ENCODE measurements at regions not wholly inside any gene's neighbourhood (a gene's known extent, or its start where the extent isn't known, plus 50 kb on each side); places are given as distances from the start of the nearest gene placed in this dataset.

- DNase-seq (ENCODE audit: low read depth, low spot score) = no peak
- H3K27ac ChIP-seq = no peak overlapping the region
These were observed 133.1 kb downstream of the CTTN start for GRCh38 chr11:70531281-70532065.

DNA sequence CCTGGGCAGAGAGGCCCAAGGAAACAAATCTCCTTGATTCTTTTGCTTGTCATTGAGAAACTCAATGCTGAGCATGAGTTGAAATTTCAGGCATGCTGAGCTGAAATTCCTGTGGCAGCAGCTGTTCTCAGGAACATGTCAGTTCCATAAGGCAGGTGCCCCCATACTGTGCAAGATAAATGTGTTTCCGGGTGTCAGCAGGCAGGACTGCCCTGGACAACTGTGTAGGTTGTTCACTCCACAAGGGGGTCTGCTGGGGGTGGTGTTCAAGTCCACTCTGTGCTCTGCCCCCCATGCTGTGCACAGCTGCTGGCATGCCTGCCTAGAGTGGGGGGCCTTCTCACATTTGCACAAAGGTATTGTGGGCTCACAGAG is 133.7 kb downstream of the CTTN start:
- no peak for DNase-seq (ENCODE audit: low read depth, low spot score)
- no peak overlapping the region for H3K27ac ChIP-seq

- H3K27ac ChIP-seq = no peak overlapping the region
- DNase-seq (ENCODE audit: low read depth, low spot score) = no peak
These were observed 134.4 kb downstream of the CTTN start for GRCh38 chr11:70532731-70533130.

DNA sequence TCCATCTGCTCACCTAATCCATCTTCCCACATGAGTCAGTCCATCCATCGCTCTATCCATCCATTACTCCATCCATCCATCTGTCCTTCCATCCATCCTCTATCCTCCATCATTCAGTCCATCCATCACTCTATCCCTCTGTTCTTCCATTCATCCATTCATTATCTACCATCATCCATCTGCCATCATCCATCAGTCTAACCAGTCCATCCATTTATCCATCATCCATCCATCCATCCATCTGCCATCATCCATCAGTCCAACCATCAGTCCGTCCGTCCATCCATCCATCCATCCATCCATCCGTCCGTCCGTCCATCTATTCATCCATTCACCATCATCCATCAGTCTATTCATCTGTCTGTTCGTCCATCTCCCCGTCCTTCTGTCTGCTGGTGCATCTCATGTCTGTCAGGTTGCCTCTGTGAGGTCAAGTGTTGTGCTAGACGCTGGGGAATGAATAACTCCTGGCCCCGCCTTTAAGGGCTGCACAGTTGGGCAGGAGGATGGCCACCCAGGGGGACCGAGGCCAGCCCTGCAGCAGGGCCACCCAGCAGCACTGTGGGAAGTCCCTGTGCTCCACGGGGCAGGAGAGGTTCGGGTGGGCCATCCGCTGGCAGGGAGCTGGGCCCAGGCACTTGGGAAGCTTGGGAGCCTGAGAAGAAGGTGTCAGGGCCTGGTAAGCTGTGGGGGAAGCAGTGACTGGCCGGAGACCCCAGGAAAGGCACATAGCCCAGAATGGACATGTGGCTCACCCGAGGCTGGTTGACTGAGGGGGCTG is 137.1 kb downstream of the CTTN start:
- no peak overlapping the region for H3K27ac ChIP-seq
- no peak for DNase-seq (ENCODE audit: low read depth, low spot score)

- H3K27ac ChIP-seq = no peak overlapping the region
- no peak for DNase-seq (ENCODE audit: low read depth, low spot score)
These were observed 137.9 kb downstream of the CTTN start for GRCh38 chr11:70536051-70536877.

GRCh38 chr11:70537576-70538571 is 139.5 kb downstream of the CTTN start:
- DNase-seq (ENCODE audit: low read depth, low spot score) = no peak
- no peak overlapping the region for H3K27ac ChIP-seq

- H3K27ac ChIP-seq = no peak overlapping the region
- DNase-seq (ENCODE audit: low read depth, low spot score) = no peak
These were observed 140.5 kb downstream of the CTTN start for GRCh38 chr11:70538641-70539359.

DNA sequence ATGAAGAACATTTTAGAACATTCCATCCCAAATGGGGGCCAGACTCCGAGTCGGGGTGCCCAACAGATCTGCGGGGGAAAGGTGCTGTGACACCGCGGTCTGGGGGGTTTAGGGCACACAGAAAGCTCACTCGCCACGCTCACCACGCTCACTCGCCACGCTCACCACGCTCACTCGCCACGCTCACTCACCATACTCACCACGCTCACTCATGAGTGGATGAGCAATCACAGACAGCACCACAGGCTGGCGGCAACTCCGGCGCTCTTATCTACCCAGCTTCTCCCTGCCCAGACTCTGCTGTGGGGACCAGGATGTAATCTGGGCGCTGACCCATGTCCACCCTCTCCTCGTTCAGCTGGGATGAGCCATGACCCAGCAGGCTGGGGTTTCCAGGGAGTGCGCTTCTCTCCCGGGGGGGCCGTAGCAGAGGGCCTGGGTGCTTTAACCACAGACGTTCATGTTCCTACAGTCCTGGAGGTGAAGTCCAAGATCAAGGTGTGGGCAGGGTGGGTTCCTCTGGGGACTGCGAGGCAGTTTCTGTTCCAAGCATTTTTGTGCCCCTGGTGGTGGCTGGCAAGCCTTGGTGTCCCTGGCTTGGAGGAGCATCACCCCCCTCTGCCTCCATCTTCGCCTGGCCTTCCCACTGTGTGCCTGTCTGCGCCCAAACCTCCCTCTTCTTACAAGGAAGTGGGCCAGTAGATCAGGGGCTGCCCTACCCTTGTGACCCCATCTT is 141.2 kb downstream of the CTTN start:
- no peak for DNase-seq (ENCODE audit: low read depth, low spot score)
- no peak overlapping the region for H3K27ac ChIP-seq

DNA sequence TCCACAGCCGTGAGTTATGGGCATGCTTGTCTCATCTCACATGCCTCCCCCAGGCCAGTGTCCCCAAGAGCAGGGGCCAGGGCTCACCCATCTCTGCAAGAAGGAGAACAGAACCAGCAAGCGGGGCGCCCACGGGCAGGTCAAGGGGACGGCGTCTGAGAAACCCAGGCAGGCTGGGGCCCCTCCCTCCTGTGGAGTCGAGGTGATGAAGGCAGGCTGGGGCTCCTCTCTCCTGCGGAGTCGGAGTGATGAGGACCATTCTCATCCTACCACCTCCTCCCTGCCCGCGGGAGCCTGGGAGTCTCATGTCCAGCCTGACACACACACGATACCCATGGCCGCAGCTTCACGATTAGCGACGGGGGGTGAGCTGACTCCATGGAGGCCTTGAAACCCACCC is 141.9 kb downstream of the CTTN start:
- DNase-seq (ENCODE audit: low read depth, low spot score) = no peak

GRCh38 chr11:70541176-70541575 is 142.8 kb downstream of the CTTN start:
- H3K27ac ChIP-seq = no peak overlapping the region
- DNase-seq (ENCODE audit: low read depth, low spot score) = no peak

More for the DNA sequence above, 141.9 kb downstream of the CTTN start:
- no peak overlapping the region for H3K27ac ChIP-seq

GRCh38 chr11:70541699-70542098 is 143.4 kb downstream of the CTTN start:
- H3K27ac ChIP-seq = no peak overlapping the region
- no peak for DNase-seq (ENCODE audit: low read depth, low spot score)

DNA sequence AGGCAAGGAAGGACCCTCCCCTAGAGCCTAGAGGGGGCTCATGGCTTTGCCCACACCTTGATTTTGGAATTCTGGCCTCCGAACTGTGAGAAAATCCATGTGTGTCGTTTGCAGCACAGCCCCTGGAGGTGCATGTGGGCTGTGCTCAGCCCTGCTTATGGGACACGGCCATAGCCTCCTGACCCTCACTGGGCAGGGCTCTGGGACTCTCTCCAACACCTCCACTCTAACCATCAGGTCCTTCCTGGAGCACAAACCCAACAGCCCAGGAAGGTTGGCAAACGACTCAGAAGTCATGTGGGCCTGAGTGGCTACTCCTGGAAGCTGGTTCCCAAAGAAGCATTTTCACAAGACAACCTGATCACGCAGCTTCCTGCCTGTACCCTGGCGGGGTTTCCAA is 144.1 kb downstream of the CTTN start:
- no peak overlapping the region for H3K27ac ChIP-seq
- no peak for DNase-seq (ENCODE audit: low read depth, low spot score)

- DNase-seq (ENCODE audit: low read depth, low spot score) = no peak
- H3K27ac ChIP-seq = no peak overlapping the region
These were observed 144.5 kb downstream of the CTTN start for GRCh38 chr11:70542811-70543210.

DNA sequence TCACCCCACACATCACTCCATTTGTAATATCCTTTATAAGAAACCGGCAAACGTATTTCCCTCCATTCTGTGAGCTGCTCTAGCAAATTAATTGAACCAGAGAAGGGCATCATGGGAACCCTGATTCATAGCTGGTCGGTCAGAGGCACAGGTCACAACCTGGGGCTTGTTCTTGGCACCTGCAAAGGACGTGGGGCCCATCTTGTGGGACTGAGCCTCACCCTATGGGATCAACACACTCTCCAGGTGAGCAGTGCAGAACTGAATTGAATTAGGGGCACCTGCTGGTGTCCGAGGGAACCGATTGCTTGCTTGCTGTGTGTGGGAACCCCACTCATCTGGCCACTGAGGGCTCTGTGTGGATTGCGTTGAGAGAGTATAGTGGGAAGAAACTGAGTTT is 145.3 kb downstream of the CTTN start:
- no peak overlapping the region for H3K27ac ChIP-seq
- no peak for DNase-seq (ENCODE audit: low read depth, low spot score)

GRCh38 chr11:70544067-70544773 is 145.9 kb downstream of the CTTN start:
- no peak overlapping the region for H3K27ac ChIP-seq

DNA sequence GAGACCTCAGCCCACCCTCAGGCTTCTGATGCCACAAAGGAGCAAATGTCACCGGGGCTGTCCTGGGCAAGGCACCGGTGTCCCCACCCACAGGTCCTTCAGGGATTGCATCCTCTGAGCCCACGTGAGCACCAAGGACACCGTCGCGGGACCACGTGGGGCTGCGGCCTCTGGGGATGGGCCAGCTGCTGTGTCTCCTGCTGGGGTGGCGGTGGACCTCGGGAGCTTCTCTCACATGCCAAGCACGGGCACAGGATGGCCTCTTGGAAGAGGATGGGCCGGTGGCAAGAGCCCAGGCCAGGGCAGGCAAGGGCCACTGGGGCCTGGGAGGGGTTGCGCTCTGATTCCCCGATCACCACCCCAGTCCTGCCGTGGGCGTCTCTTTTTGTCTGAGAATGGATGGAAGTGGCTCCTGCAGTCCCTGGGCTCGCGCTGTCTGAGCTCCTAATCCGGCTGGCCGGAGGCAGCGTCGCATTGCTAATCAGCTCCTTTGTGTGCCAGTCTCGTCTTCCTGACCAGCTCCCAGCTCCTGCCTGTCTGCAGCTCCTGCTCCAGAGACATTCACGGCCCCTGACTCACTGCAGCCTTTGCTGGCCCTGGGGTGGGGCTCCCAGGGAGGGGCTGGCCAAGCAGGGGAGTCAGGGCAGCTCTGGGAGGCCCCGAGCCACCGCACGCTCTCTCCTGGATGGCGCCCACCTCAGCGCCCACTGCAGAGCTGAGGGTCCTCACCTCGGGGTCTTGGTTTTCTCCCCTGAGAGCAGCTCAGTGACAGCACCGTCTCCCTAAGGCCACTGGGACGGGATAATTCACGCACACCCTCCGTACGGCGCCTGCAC is 146.7 kb downstream of the CTTN start:
- H3K27ac ChIP-seq = no peak overlapping the region
- no peak for DNase-seq (ENCODE audit: low read depth, low spot score)

More at GRCh38 chr11:70544067-70544773, 145.9 kb downstream of the CTTN start:
- DNase-seq (ENCODE audit: low read depth, low spot score) = no peak

DNA sequence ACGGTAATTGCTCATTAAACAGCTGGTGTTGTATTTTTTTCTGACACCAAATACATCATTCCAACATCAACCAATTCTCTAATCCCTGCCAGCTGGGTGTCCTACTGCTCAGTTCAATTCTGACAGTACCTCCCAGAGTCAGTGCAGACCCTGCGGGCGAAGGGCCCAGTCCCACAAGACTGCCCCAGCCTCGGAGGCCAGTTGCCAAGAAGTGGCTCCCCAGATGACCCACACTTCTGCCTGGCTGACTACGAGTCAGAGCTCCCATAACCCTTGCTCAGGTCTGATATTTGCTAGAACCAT is 147.2 kb downstream of the CTTN start:
- no peak for DNase-seq (ENCODE audit: low read depth, low spot score)
- no peak overlapping the region for H3K27ac ChIP-seq

Data from epithelial cell of prostate (primary cell).